ENCODE measurements at regions not wholly inside any gene's neighbourhood (a gene's known extent, or its start where the extent isn't known, plus 50 kb on each side); places are given as distances from the start of the nearest gene placed in this dataset.

DNA sequence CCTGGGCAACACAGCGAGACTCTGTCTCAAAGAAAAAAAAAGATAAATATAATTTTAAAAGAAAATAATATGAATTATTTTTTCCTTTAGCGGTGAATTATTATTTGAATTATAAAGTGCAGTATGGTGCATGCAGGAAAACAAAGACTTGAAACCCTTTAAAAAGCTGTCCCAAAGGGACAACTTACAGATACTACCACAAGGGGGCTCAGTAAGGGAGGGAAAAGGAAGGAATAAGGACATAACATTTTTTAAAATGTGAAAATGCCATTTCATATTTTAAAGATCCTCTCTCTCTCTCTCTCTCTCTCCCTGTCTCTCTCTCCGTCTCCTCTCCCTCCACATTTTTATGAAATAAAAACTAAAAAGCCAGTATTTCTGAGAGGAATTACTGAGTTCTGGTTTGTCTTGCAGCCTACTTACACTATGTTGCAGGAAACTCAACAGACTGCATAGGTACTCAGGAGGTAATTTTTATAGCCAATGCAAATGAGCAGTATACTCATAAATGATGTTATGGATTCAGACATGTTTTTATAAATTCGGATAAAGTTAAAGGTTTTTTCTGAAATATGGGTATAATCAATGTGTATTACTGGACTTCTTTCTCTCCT is 455.0 kb upstream of the GJE1 start:
- DNase-seq (ENCODE audit: low read depth) = peak; percentile 50

DNA sequence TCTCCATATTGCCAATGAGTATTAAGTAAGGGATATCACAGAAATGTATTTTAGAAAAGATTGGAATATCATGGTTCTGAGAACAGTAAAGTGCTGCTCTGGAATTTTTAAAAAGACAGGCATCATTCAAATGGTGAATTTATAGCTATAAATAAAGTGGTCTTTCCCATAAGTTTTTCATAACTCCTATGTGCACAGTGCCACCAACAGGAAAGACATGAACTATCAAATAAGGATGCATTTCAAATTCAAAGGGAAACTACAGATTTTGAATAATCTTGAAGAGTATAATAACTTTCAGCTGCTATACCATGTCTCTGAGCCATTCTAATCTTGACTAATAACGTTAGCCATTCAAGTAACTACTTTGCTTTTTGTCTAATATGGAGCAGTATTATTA is 456.8 kb upstream of the GJE1 start:
- DNase-seq (ENCODE audit: low read depth) = peak; percentile 44

DNA sequence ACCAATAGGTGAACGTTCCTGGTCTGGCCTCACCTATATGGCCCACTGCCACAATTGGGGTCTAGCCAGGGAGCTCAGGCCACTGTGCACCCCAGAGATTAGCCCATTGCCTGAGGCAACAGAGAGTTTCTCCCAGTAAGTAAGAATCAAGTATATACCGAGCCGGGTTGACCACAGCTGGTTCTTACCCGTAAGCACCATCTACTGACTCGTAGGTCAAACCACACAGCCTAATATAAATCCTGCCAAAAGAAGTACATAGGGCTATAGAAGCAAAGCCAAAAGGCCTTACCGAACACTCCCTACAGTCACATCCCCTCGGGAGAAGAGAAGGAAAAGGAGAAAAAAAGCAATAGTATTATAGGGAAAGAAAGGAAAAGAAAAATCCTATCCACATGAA is 463.6 kb upstream of the GJE1 start:
- no peak for DNase-seq (ENCODE audit: low read depth)

DNA sequence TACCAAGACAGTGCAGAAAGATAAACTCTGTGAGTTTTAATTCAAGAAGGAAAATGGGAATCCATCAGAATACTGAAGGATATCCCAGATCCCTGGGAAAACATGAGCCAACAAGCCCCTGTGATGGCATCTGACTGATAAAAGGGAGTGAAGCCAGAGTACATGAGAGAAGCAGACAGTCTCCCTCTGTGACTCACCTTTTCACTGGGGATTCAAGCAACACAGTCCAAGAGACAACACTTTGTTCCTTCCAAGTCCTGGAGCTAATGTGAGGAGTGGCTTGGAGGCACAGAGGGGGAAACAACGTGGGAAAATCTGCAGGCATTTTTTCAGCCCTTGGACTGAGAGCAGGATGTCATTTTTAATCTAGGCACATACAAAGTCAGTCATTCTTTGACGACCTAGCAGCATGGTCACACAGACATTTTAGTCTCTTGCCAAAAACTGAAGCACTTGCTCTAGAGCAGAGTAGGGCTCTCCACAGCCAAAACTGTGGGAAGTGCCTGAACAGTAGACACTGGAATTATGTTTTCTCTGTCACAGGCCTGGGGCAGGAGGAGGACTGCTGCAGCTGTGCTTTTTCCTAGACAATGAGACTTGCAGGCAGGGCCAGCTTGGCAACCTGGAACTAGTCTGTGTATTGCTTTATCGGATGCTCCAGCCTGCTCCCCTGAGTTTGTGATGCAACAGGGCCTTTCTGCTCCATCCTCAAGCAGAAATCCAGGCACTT is 465.0 kb upstream of the GJE1 start:
- DNase-seq (ENCODE audit: low read depth) = peak; percentile 22

DNA sequence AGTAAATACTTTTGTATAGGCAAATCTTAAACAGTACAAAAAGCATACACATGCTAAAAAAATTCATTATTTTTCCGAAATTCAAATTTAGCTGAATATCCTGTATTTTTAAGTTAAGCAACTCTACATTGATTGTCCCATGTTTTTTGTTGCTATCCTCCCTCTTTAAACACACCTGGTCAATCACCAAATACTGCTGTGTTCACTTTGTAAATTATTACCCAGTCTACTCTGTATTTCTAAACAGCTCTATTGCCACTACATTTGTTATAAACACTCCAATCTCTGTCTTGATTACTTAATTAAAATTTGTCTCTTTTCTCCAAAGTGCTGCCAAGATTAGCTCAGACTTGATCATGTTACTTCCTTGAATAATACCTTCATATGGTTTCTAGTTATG is 466.5 kb upstream of the GJE1 start:
- no peak for DNase-seq (ENCODE audit: low read depth)

DNA sequence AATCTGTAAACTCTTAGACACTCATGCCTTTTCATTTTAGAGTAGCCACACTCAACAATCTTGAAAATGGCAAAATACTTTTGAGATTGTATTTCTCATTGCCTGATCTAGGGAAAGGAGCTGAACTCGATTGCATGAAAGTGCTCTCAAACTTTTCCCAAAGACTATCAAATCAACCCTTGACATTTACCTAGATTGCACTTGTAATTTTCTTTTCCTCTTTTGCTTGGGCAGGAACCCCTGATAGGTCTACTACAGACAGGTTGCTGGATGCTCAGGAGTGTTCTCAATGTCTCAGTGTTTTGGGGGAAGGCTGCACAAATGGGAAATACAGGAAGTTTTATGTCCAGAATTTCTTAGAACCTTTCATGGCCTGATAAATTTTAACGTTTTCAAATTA is 468.0 kb upstream of the GJE1 start:
- no peak for DNase-seq (ENCODE audit: low read depth)

DNA sequence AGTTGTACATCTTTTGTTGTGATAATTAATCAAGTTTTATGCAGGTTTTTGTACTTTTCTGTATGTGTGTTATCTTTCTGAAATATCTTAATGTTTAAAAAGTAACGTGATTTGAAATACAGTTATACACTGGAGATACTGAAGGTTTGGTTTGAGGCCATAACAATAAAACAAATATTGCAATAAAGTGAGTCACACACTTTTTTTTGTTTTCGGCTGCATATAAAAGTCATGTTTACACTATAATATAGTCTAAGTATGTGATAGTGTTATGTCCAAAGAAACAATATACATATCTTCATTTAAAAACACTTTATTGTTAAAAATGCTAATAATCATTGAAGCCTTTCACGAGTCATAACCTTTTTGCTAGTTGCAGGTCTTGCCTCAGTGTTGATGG is 473.1 kb upstream of the GJE1 start:
- DNase-seq (ENCODE audit: low read depth) = no peak

DNA sequence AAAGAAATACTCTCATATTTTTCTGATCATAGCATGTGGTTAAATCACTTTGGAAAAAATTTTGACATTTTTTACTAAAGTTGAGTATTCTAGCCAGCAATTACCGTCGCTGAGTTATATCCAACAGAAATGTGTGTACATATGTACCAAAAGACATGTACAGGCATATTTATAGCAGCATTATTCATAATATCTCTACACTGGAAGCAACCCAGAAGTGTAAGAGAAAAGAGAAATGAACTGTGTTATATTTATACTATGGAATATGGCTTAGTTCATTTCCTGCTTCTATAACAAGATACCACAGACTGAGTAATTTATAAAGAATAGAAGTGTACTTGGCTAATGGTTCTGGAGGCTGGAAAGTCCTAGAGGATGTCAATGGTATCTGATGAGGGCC is 474.0 kb upstream of the GJE1 start:
- DNase-seq (ENCODE audit: low read depth) = no peak

DNA sequence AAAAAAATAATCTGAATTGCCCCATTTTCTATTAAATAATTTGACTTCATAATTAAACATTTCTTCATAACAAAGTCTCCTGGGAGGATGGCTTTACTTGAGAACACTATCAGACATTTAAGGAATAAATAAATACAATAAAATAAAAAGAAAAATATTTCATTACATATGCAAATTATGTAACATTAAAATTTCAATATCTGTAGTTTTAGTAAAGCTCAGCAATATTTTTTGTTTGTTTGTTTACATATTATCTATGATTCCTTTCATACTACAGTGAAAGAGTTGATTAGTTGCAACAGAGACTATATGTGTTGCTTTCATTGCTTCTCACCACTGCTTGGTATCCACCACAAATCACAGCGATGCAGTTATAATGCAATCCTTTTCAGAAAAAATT is 474.9 kb upstream of the GJE1 start:
- DNase-seq (ENCODE audit: low read depth) = no peak

DNA sequence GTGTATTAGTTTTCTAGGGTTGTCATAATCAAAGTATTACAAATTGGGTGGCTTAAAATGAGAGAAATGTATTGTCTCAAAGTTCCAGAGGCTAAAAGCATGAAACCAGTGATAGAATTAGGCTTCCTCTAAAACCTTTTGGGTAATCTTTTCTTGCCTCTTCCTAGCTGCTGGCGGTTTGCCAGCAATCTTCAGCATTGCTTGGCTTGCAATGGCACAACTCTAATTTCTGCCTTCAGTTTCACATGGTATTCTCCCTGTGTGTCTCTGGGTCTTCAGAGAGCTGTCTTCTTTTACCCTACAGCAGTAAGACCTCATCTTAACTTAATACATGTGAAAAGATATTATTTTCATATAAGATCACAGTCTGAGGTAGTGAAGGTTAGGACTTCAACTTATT is 479.1 kb upstream of the GJE1 start:
- DNase-seq (ENCODE audit: low read depth) = no peak

DNA sequence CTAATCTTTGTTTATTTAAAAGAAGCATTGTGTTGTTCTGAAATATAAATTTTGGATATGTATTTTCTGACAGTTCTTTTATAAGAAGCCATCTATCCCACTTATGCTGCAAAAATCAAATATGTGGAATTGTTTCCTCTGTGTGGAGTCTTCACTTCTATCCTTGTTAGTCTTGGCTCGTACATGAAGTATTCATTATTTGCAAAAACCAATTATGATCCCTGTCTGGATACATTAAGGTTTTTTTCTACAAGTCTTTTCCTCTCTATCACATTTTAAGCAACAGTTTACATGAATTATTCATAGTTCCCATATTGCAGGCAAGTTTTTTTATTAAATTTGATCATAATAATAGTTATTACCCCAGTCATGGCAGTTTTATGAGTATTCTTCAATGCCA is 490.8 kb upstream of the GJE1 start:
- DNase-seq (ENCODE audit: low read depth) = no peak

DNA sequence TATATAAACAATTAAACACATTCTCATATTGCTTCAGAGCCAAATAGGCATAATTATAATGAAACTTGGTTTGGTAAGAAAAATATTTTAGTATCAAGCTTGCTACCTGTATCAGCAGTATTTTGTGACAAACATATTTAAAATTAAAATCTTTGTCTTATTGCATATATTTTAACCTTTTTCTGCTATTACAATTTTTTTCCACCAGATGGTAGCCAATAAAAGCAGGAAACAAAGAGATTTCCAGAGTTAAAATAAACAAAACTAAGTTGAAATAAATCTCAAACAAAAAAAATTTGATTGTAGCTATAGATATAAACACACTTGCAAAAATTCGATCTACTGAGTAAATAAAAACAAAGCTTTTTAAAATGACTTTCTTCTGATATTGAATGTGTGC is 491.3 kb upstream of the GJE1 start:
- DNase-seq (ENCODE audit: low read depth) = no peak

DNA sequence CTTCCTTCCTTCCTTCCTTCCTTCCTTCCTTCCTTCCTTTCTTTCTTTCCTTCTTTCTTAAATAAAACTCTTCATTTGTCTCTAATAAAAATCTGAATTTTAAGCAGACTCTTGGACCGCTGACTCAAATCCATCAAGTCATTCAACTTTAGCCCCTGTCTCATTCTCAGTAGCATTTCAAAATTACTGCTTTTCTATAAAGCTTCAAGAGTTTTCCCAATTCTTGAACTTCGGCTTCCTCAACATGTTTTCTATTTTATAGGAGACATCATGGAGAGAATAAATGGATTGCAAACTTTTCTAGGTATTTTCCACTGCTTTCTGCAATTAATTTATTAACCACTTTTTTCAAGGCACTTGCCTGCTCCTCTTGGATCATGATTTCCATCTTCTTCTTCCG is 497.1 kb upstream of the GJE1 start:
- DNase-seq (ENCODE audit: low read depth) = no peak

DNA sequence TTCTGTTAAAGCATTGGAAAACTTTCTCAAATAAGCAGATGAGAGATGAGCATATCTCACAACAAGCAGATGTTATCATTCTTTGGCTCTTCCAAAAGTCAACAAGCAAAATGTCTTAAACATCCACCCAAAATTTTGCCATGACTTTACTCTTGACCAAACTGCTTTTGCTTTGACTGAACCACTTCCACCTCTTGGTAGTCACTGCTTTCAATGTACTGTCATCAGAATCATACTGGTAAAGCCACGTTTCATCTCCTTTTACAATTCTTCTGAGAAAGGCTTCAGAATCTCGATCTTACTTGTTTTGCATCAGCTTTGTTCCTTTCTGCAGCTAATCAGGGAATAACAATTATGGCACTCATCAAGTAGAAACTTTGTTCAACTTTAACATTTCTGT is 498.5 kb upstream of the GJE1 start:
- DNase-seq (ENCODE audit: low read depth) = no peak

DNA sequence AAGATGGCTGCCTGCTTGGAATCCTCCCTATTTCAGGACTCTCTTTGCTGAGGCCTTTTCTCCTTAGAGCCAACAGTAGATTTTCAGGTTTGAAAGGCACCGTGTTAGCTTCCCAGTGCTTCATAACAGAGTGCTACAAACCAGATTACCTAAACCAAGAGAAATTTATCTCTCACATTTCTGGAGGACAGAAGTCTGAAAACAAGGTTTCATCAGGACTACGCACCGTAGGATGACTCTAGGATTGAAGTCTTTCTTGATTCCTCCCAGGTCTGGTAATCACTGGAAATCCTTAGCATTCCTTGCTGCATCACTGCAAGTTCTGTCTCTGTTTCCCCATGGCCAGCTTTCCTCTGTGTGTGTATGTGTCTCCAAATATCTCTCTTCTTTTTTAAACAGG is 508.4 kb upstream of the GJE1 start:
- DNase-seq (ENCODE audit: low read depth) = no peak

DNA sequence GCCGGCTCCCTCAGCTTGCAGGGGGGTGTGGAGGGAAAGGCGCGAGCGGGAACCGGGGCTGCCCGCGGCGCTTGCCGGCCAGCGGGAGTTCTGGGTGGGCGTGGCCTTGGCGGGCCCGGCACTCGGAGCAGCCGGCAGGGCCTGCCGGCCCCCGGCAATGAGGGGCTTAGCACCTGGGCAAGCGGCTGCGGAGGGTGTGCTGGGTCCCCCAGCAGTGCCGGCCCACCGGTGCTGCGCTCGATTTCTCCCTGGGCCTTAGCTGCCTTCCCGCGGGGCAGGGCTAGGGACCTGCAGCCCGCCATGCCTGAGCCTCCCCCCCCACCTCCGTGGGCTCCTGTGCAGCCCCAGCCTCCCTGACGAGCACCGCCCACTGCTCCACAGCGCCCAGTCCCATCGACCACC is 514.5 kb upstream of the GJE1 start:
- no peak for DNase-seq (ENCODE audit: low read depth)

DNA sequence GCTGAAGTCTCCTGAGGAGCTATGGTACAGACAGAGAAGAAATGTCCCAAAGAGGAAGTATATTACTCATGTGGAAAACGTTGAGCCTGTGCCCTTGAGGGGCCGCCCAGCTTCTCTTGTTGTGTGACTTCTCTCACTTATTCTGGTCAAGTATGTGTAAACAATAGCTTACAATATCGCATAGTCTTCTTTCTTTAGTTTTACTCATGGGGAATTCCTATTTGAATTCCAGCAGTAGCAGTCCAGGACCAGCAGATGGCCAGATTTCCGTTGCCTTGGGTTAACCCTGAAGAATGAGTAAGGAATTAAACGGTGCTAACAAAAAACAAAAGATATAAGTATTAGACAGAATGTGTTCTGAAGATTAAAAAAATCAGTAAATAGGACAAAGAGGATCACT is 522.0 kb upstream of the GJE1 start:
- peak; percentile 83 for DNase-seq (ENCODE audit: low read depth)

DNA sequence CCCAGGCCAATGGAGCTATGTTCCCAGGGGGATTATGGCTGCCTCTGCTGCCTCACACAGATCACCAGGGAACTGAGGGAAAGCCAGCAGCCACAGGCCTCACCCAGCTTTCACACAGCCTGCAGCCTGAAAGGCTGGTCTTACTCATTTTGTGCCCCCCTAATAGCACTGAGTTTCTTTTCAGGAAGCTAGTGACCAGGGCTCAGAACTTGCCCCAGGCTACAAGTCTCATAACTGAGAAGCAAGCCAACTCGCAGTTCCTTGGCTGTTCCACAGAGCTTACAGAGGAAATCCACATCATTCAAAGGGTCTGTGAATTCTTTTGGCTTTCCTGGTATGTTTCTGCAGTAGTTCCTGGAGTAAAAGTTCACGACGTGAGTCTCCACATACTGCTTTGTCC is 524.8 kb upstream of the GJE1 start:
- no peak for DNase-seq (ENCODE audit: low read depth)

DNA sequence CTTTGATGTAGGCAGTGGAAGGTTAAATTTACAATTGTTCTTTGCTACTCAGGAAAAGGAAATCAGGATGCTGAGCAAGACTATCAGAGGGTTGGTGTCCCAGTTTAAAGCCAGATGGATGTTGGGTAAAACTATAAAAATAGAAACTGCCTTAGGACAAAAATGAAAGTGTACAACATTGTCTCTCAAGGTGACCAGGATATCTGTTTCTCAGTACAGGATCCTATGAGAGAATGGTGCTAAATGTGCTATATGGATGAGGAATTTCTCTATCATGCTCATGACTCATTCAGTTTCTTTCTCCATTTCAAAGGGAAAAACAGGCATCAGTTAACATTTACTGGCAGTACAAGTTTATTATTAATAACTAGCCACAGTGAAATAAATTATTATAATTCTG is 534.2 kb upstream of the GJE1 start:
- DNase-seq (ENCODE audit: low read depth) = peak; percentile 67

DNA sequence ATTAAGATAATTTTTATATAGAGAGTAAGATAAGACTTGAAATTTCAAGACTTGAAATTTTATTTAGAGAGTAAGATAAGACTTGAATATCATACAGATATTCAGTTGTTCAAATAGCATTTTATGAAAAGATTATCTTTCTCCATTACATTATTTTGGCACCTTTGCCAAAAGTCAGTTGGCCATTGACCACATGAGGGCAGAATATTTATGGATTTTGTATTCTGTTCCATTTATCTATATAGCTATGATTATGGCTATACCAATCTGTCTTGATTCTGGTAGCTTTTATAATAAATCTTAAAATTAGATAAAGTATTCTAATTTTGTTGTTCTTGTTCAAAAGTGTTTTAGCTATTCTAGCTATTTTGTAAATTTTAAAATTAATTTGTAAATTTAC is 537.9 kb upstream of the GJE1 start:
- DNase-seq (ENCODE audit: low read depth) = no peak

DNA sequence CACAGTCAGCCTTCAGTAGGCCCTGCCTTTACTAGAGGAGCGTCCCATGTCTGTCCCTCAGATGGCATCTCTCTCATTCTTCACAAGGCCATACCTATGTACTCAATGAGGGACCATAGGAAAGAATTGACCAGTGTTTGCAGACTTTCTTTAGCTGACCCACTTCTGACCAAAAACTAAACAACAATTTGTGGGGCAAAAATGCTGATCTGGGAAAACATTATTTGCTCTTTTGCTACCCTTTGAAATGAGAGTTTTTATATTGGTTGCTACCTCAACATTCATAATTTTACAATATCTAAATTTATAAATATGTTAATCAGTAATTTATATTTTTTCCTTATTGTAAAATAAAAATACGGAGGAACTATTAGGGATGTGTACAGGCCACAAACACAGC is 539.4 kb upstream of the GJE1 start:
- no peak for DNase-seq (ENCODE audit: low read depth)

DNA sequence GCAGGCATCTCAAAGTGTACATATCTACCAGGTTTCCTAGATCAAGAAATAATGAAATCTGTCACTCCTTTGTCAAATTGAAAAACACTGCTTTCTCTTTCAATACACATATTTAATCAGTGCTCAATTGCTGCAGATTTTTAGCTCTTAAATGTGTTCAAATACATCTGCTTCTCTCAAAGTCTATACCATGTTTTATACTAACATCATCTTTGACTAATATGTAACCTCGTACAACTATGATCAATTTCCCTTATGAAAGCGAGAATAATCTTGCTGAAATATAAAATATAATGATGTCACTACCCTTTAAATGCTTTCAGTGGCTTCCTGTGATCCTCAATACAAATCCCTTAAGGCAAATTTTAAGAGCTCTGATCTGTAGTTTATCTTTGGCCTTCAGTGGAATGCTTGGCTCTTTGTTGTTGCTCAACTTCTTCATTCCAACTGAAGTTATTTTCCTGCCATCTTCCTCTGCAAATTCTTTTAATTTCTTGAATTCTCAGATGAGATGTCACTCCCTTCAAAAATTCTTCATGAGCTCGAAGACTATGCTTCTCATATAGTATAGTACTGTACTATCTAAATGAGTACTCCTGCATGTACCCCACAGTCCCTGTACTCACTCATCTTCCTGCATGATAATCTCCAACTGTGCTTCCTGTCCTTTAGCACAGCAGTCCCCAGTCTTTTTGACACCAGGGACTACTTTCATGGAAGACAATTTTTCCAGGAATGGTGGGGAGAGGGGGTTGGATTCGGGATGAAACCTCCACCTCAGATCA is 545.1 kb upstream of the GJE1 start:
- DNase-seq (ENCODE audit: low read depth) = peak; percentile 94

DNA sequence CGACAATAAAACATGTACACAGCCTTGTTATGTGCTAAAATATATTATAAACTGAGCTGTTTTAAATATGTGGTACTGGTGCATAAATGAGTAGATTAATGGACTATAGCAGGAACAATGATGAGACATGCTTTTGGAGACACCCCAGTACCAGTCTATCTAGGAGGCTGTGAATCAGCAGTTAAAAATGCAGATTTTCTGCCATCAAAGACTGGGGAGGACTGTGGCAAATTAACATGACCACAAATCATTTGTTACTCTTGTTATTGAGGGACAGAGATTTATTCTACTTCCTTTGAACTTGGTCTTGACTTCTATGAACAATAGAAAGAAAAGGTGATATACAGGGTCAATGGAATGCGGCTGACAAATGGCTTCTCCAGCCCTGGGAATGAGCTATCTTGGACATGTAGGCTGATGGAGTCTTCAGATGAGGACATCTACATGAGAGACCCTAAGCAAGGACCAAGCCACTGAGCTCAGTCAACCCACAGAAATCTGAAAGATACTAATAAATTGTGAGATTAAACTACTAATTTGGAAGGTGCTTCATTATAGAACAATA is 551.7 kb upstream of the GJE1 start:
- DNase-seq (ENCODE audit: low read depth) = peak; percentile 59
